GM10248 (cell line): ENCODE measurements at regions not wholly inside any gene's neighbourhood (a gene's known extent, or its start where the extent isn't known, plus 50 kb on each side); places are given as distances from the start of the nearest gene placed in this dataset.

ENCODE experiments used
- CTCF ChIA-PET: fragments of 300-600 bp; sonication (Branson Sonifier 250); formaldehyde crosslinking; extraction: SDS; loops from one replicate; lab custom pipeline; 2021; ENCODE audit warnings: antibody characterized with exemption; lab: Yijun Ruan, JAX
- POLR2A ChIA-PET: fragments of 350-650 bp; sonication (Branson Sonifier 250); formaldehyde crosslinking; extraction: SDS; loops from one replicate; lab custom pipeline; 2020; ENCODE audit warnings: antibody characterized with exemption; lab: Yijun Ruan, JAX
- DNase-seq: peaks from one replicate; pipeline ENCODE4 v3.0.0; 2012; ENCODE audit errors: extremely low spot score
- CTCF ChIP-seq: IDR thresholded peaks from 2 replicates; pipeline ENCODE4 v1.5.1; 2012; ENCODE audit warnings: mild to moderate bottlenecking, low read depth; ENCODE audit errors: extremely low read depth, missing control alignments, control extremely low read depth

- DNase-seq: no peak
- CTCF ChIA-PET: no interaction called here
- TF ChIP-seq CTCF: no peak
- POLR2A ChIA-PET: no interaction called here
These were observed 261.1 kb upstream of the DYNLRB2 start for GRCh38 chr16:80279656-80280055.

- ChIA-PET CTCF (no interaction called here), POLR2A (no interaction called here)
- DNase-seq: no peak
- TF ChIP-seq CTCF: no peak
These were observed 263.6 kb upstream of the DYNLRB2 start for GRCh38 chr16:80277182-80277581.

DNA sequence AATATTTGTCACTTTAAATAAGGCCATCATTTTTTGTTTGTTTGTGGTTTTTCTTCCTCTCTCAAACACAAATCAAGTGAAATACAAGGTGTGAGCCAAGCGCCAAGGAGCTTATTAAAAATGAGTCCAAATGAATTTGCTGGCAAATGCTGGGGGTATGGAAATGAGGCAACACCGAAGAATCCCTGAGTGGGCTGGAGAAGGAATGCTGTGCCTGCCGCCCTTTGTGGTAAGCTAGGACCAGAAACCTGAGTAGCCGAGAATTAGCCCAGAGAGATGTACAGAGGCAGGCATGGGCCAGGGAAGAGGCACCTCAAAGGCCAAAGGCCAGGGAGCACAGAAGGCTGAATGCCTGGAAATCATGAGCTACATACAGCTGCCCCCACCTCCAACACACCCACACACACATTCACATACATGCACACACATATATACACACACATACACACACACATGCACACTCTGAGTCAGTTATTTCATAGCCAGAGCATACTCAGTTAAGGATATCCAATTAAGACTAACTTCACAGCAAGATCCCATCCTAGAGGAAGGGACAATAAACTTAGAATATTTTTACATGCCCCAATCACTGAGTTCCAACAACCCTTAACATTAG, 266.1 kb upstream of the DYNLRB2 start:
- POLR2A ChIA-PET: no interaction called here
- no peak for TF ChIP-seq CTCF
- DNase-seq: no peak
- CTCF ChIA-PET: interaction anchor here (1.2 to 2.0 kb wide), 2 partner anchors 11 to 14 kb away, joined by 3 to 6 read pairs; no protein-coding TSS in a partner anchor

DNA sequence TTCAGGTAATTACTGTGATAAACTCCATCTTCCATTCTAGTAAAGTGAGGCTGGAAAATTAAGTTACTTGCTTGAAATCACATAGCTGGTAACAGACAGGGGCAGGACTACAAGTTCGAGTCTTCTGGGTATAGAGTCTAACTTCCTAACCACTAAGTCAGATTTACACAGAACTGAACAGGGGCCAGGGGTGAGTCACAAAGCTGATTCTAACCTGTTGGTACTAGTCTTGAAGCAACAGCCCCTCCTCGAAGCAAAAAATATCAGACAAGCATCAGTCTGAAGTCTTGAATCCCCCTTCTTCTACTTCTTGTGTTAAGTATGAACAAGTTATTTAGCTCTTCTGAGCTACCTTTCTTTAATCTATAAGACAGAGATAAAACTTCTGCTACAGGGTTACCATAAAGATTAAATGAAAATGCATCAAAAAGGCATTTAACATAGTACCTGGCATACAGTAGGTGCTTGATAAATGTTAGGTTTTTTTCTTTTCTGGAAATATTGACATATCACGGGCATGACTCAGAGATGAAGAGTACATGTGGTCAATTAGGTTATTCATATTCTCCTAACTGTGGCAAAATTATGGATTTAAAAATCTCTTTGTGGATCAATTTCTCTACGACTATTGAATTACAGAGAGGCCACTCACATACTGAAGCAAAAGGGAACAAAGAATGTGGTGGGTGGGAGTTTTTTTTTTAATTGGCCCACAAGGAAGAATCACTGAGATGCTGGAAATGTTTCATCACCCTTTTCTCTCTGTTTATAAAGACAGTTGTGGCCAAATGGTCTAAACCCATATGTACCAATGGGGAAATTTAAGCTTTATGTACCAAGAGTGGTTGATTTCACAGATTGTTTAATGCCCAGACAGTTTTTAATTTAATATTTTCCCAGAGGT, 266.9 kb upstream of the DYNLRB2 start:
- DNase-seq: no peak
- ChIA-PET CTCF (interaction anchor here (2.0 kb wide), 1 partner anchor 10 kb away, joined by 6 read pairs; no protein-coding TSS in a partner anchor), POLR2A (no interaction called here)
- TF ChIP-seq CTCF: no peak

GRCh38 chr16:80265624-80266306, 275.0 kb upstream of the DYNLRB2 start:
- no peak for TF ChIP-seq CTCF
- CTCF ChIA-PET: interaction anchor here (2.0 kb wide), 1 partner anchor 11 kb away, joined by 5 read pairs; no protein-coding TSS in a partner anchor
- DNase-seq: no peak

More at GRCh38 chr16:80265624-80266306, 275.0 kb upstream of the DYNLRB2 start:
- POLR2A ChIA-PET: no interaction called here
